ENCODE measurements at regions not wholly inside any gene's neighbourhood (a gene's known extent, or its start where the extent isn't known, plus 50 kb on each side); places are given as distances from the start of the nearest gene placed in this dataset.
"Not testable (repeated sequence)": the region's sequence is repeated elsewhere in the genome, so short reads cannot be mapped to it uniquely, and the experiment has no call there.

GRCh38 chr7:81070956-81071355, 152.1 kb upstream of the SEMA3C start:
- WGBS, 4 donors = 85 to 91% (median 88%) methylated on average over 10 to 21 of the region's 21 CpGs
- DNase-seq = no peak
- H3K4me3 ChIP-seq = no peak overlapping the region
- no peaks in the 10 kb centered on the region for H3K27me3 ChIP-seq
- H3K36me3 ChIP-seq (replicated peaks in 1 of 2) = no peaks in the 10 kb centered on the region
- TF ChIP-seq, protein P1, sequence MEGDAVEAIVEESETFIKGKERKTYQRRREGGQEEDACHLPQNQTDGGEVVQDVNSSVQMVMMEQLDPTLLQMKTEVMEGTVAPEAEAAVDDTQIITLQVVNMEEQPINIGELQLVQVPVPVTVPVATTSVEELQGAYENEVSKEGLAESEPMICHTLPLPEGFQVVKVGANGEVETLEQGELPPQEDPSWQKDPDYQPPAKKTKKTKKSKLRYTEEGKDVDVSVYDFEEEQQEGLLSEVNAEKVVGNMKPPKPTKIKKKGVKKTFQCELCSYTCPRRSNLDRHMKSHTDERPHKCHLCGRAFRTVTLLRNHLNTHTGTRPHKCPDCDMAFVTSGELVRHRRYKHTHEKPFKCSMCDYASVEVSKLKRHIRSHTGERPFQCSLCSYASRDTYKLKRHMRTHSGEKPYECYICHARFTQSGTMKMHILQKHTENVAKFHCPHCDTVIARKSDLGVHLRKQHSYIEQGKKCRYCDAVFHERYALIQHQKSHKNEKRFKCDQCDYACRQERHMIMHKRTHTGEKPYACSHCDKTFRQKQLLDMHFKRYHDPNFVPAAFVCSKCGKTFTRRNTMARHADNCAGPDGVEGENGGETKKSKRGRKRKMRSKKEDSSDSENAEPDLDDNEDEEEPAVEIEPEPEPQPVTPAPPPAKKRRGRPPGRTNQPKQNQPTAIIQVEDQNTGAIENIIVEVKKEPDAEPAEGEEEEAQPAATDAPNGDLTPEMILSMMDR (IDR thresholded peaks at IDR 0.05) = no peak
- no peak for TF ChIP-seq POLR2A (IDR thresholded peaks at IDR 0.05)
- no peak overlapping the region for H3K27ac ChIP-seq
- no peaks in the 10 kb centered on the region for H3K9me3 ChIP-seq (replicated peaks in 1 of 3)
- intact Hi-C loops (cut with DNase I) = no loop called here
- H3K4me1 ChIP-seq (replicated peaks in 1 of 2) = no peaks in the 10 kb centered on the region

DNA sequence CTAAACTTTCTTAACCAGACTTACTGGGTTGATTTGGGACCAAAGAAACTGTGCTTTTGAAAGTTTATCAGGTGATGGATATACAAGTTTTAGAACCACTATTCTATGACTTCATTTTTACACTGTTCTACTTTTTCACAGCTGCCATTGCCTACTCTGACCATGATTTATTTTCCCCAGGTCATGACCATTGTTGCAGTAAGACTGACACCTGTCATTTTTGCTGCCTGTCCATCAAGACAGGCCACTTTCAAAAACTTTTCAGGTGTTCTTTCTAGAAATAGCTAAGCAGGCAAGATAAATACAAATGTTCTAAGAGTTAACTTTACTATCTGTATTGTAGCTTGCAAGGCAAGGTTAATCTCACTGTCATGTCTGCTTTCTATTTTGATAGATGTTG, 147.9 kb upstream of the SEMA3C start:
- Histone ChIP-seq H3K36me3 (replicated peaks in 1 of 2) (no peaks in the 10 kb centered on the region), H3K27ac (no peak overlapping the region), H3K4me1 (replicated peaks in 1 of 2) (no peaks in the 10 kb centered on the region), H3K4me3 (no peak overlapping the region), H3K9me3 (replicated peaks in 1 of 3) (no peaks in the 10 kb centered on the region), H3K27me3 (no peaks in the 10 kb centered on the region)
- TF ChIP-seq POLR2A (IDR thresholded peaks at IDR 0.05) = no peak
- TF ChIP-seq, protein P1 (IDR thresholded peaks at IDR 0.05) = no peak
- intact Hi-C loops (cut with DNase I) = no loop called here
- no peak for DNase-seq

- no peak for DNase-seq
- no peak overlapping the region for H3K4me3 ChIP-seq
- H3K4me1 ChIP-seq (replicated peaks in 1 of 2) = no peaks in the 10 kb centered on the region
- 83 to 100% (median 90%) methylated on average over 1 of the region's 1 CpG for WGBS, 4 donors
- intact Hi-C loops (cut with DNase I) = no loop called here
- no peak overlapping the region for H3K27ac ChIP-seq
- H3K27me3 ChIP-seq = no peaks in the 10 kb centered on the region
- TF ChIP-seq, protein P1 (IDR thresholded peaks at IDR 0.05) = no peak
- TF ChIP-seq POLR2A (IDR thresholded peaks at IDR 0.05) = no peak
- H3K9me3 ChIP-seq (replicated peaks in 1 of 3) = no peaks in the 10 kb centered on the region
- H3K36me3 ChIP-seq (replicated peaks in 1 of 2) = no peaks in the 10 kb centered on the region
Measured at GRCh38 chr7:81064426-81064825, 145.6 kb upstream of the SEMA3C start.

GRCh38 chr7:81062755-81063154, 143.9 kb upstream of the SEMA3C start:
- intact Hi-C loops (cut with DNase I) = no loop called here
- DNase-seq = no peak
- 58 to 78% (median 70%) methylated on average over 2 of the region's 2 CpGs for WGBS, 4 donors
- H3K27me3 ChIP-seq = no peaks in the 10 kb centered on the region
- TF ChIP-seq, protein P1 (IDR thresholded peaks at IDR 0.05) = no peak
- no peak for TF ChIP-seq POLR2A (IDR thresholded peaks at IDR 0.05)
- no peak overlapping the region for H3K4me3 ChIP-seq
- H3K27ac ChIP-seq = no peak overlapping the region
- no peaks in the 10 kb centered on the region for H3K36me3 ChIP-seq (replicated peaks in 1 of 2)
- no peaks in the 10 kb centered on the region for H3K4me1 ChIP-seq (replicated peaks in 1 of 2)
- no peaks in the 10 kb centered on the region for H3K9me3 ChIP-seq (replicated peaks in 1 of 3)

- H3K4me1 ChIP-seq (replicated peaks in 1 of 2); DNase-seq; H3K27me3 ChIP-seq; H3K36me3 ChIP-seq (replicated peaks in 1 of 2); H3K9me3 ChIP-seq (replicated peaks in 1 of 3); intact Hi-C loops (cut with DNase I); H3K27ac ChIP-seq; H3K4me3 ChIP-seq: not testable (repeated sequence)
- WGBS, 4 donors = 87 to 96% (median 93%) methylated on average over 11 to 19 of the region's 19 CpGs
Measured at GRCh38 chr7:81057469-81057868, 138.6 kb upstream of the SEMA3C start.

Measured in adrenal gland (tissue), 9 donors.